Heart left ventricle (tissue), 13 donors: ENCODE measurements at regions not wholly inside any gene's neighbourhood (a gene's known extent, or its start where the extent isn't known, plus 50 kb on each side); places are given as distances from the start of the nearest gene placed in this dataset.

Experiments used
- CTCF ChIP-seq, 12 donors: fragments of 200-600 bp; sonication (generic) in 4 of 12; IDR thresholded peaks; one replicate each; pipeline versions ENCODE4 v1.5.0 to v1.8.0; 2018 to 2022; ENCODE audit warnings: antibody characterized with exemption in 12 of 12, mild to moderate bottlenecking in 5 of 12
- POLR2A ChIP-seq, 2 donors: fragments of 450-650 bp; IDR thresholded peaks; one replicate each; pipeline ENCODE4 v1.6.1; 2017; ENCODE audit warnings: antibody characterized with exemption in 2 of 2, mild to moderate bottlenecking in 2 of 2, moderate library complexity in 2 of 2
- donor health status: ischemic (EF 13 %, LVEDD 7.1; RV severe dilation, severe dysfunction).
- donor health status: DM: no; HTN: yes; CAD: no.
- donor health status: DM: no; HTN: no; CAD: no.
- donor health status: ischemic (EF 25% LVEDD 6.9; RV normal size, moderate dysfunction).
- donor health status: ischemic (EF 25% LVEDD 5.7; RV mildly dilated, moderate dysfunction).
- donor health status: ischemic (EF 35%, LVEDD 5.7; RV mildly dilated, moderate dysfunction).
- donor health status: nonischemic (EF 11% LVEDD 7.7; RV severe dilation, severe dysfunction).
- donor health status: DM: yes; HTN: yes; CAD: no.
- donor health status: PGD.
- donor health status: ischemic (EF 29% LVEDD 5.4; RV normal size, mild dysfunction).
- donor health status: nonischemic (EF 23%, LVEDD 6.1; RV moderate dilation, normal function).

- TF ChIP-seq CTCF (IDR thresholded peaks at IDR 0.05) (no peak), POLR2A (IDR thresholded peaks at IDR 0.05) (no peak)
These were observed 840.7 kb upstream of the EDIL3 start for GRCh38 chr5:85225388-85225787.
